DND-41 (cell line): ENCODE measurements at regions not wholly inside any gene's neighbourhood (a gene's known extent, or its start where the extent isn't known, plus 50 kb on each side); places are given as distances from the start of the nearest gene placed in this dataset.

Experiments used
- EZH2 ChIP-seq: IDR thresholded peaks from 3 replicates; pipeline ENCODE4 v1.6.1; 2012; ENCODE audit warnings: borderline replicate concordance, low read depth, mild to moderate bottlenecking, moderate library complexity, low read length, inconsistent platforms; ENCODE audit not compliant: severe bottlenecking
- TF ChIP-seq, protein P1 (sequence below): IDR thresholded peaks from 2 replicates; pipeline ENCODE4 v1.5.1; 2012; ENCODE audit warnings: borderline replicate concordance, low read length, moderate library complexity, mild to moderate bottlenecking; ENCODE audit not compliant: poor library complexity, severe bottlenecking; ENCODE audit errors: extremely low read depth

DNA sequence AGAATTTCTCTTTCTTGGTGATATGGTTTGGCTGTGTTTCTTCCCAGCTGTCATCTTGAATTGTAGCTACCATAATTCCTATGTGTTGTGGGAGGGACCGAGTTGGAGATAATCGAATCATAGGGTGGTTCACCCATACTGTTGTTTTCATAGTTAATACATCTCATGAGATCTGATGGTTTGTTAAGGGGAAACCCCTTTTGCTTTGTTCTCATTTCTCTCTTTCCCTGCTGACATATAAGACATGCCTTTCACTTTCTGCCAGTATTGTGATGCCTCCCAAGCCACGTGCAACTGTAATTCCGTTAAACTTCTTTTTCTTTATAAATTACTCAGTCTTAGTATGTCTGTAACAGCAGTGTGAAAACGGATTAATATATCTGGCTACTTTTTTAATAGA, 179.0 kb downstream of the VCY1B start:
- TF ChIP-seq, protein P1, sequence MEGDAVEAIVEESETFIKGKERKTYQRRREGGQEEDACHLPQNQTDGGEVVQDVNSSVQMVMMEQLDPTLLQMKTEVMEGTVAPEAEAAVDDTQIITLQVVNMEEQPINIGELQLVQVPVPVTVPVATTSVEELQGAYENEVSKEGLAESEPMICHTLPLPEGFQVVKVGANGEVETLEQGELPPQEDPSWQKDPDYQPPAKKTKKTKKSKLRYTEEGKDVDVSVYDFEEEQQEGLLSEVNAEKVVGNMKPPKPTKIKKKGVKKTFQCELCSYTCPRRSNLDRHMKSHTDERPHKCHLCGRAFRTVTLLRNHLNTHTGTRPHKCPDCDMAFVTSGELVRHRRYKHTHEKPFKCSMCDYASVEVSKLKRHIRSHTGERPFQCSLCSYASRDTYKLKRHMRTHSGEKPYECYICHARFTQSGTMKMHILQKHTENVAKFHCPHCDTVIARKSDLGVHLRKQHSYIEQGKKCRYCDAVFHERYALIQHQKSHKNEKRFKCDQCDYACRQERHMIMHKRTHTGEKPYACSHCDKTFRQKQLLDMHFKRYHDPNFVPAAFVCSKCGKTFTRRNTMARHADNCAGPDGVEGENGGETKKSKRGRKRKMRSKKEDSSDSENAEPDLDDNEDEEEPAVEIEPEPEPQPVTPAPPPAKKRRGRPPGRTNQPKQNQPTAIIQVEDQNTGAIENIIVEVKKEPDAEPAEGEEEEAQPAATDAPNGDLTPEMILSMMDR = no peak
- no peak for TF ChIP-seq EZH2
